ENCODE measurements at regions not wholly inside any gene's neighbourhood (a gene's known extent, or its start where the extent isn't known, plus 50 kb on each side); places are given as distances from the start of the nearest gene placed in this dataset.

- BruUV-seq (replicated peaks): no TSS peak
- Mint-ChIP-seq H3K36me3 (ENCODE audit: insufficient read depth, unreplicated experiment) (no peaks in the 10 kb centered on the region), H3K4me1 (ENCODE audit: insufficient read depth, unreplicated experiment) (peaks cover 6% of the 10 kb centered on the region), H3K27ac (ENCODE audit: low read depth, unreplicated experiment) (no peak overlapping the region), H3K9me3 (ENCODE audit: unreplicated experiment) (no peaks in the 10 kb centered on the region), H3K4me3 (ENCODE audit: unreplicated experiment) (no peak overlapping the region), H3K27me3 (ENCODE audit: insufficient read depth, unreplicated experiment) (no peaks in the 10 kb centered on the region)
- POLR2A ChIA-PET: interaction anchor here (0.6 kb wide), 1 partner anchor 489 kb away, joined by 4 read pairs; no protein-coding TSS in a partner anchor
- no peak for TF ChIP-seq CTCF (IDR thresholded peaks at IDR 0.05; ENCODE audit: unreplicated experiment)
- intact Hi-C loops (cut with micrococcal nuclease): no loop called here
- CTCF ChIA-PET: interaction anchor here (0.6 kb wide), 1 partner anchor 206 kb away, joined by 3 read pairs; no protein-coding TSS in a partner anchor
- no peak for DNase-seq (ENCODE audit: unreplicated experiment)
Measured at GRCh38 chr2:5285872-5286769, 406.1 kb upstream of the SOX11 start.

- POLR2A ChIA-PET: interaction anchor here (0.6 kb wide), 1 partner anchor 22 kb away, joined by 3 read pairs; no protein-coding TSS in a partner anchor
- no TSS peak for BruUV-seq (replicated peaks)
- TF ChIP-seq CTCF (IDR thresholded peaks at IDR 0.05; ENCODE audit: unreplicated experiment): no peak
- Mint-ChIP-seq H3K4me1 (ENCODE audit: insufficient read depth, unreplicated experiment) (peaks cover 6% of the 10 kb centered on the region), H3K4me3 (ENCODE audit: unreplicated experiment) (no peak overlapping the region), H3K9me3 (ENCODE audit: unreplicated experiment) (no peaks in the 10 kb centered on the region), H3K36me3 (ENCODE audit: insufficient read depth, unreplicated experiment) (peaks cover 5% of the 10 kb centered on the region), H3K27ac (ENCODE audit: low read depth, unreplicated experiment) (no peak overlapping the region), H3K27me3 (ENCODE audit: insufficient read depth, unreplicated experiment) (no peaks in the 10 kb centered on the region)
- CTCF ChIA-PET: interaction anchor here (0.8 kb wide), 1 partner anchor 12 kb away, joined by 4 read pairs; no protein-coding TSS in a partner anchor
- intact Hi-C loops (cut with micrococcal nuclease): no loop called here
- no peak for DNase-seq (ENCODE audit: unreplicated experiment)
Measured at GRCh38 chr2:5287558-5288334, 404.4 kb upstream of the SOX11 start.

GRCh38 chr2:5290900-5291546 is 401.2 kb upstream of the SOX11 start:
- BruUV-seq (replicated peaks): no TSS peak
- Mint-ChIP-seq H3K4me3 (ENCODE audit: unreplicated experiment) (no peak overlapping the region), H3K4me1 (ENCODE audit: insufficient read depth, unreplicated experiment) (peaks cover 6% of the 10 kb centered on the region), H3K9me3 (ENCODE audit: unreplicated experiment) (no peaks in the 10 kb centered on the region), H3K27ac (ENCODE audit: low read depth, unreplicated experiment) (no peak overlapping the region), H3K36me3 (ENCODE audit: insufficient read depth, unreplicated experiment) (peaks cover 6% of the 10 kb centered on the region), H3K27me3 (ENCODE audit: insufficient read depth, unreplicated experiment) (no peaks in the 10 kb centered on the region)
- ChIA-PET CTCF (interaction anchor here (0.5 to 1.8 kb wide), 11 partner anchors 9 to 1336 kb away, joined by 3 to 8 read pairs (median 3); no protein-coding TSS in a partner anchor), POLR2A (no interaction called here)
- peak; percentile 12 for DNase-seq (ENCODE audit: unreplicated experiment)
- intact Hi-C loops (cut with micrococcal nuclease): loop anchor here (10.0 kb wide), 1 partner anchor 624 kb away; no protein-coding TSS in a partner anchor
- no peak for TF ChIP-seq CTCF (IDR thresholded peaks at IDR 0.05; ENCODE audit: unreplicated experiment)
